ENCODE measurements at regions not wholly inside any gene's neighbourhood (a gene's known extent, or its start where the extent isn't known, plus 50 kb on each side); places are given as distances from the start of the nearest gene placed in this dataset.

DNA sequence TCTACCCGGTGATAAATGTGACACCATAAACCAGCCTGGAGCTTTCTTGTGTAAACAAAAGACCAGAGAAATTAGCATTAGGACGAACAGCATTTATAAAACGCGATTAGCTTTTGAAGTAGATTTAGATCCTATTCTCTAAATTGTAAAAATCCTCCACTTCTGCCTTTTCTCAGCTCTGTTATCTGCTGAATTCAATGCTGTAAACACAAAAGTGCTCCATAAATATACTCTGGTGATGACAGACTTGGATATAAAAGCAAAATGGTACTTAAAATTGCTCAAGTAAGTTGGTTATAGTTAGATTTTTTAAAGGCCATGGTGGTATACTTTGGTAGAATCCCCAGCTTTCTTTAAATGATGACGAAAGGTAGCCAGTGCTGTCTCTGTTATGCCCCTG lies 114.6 kb upstream of the RMST start:
- DNase-seq = no peak

DNA sequence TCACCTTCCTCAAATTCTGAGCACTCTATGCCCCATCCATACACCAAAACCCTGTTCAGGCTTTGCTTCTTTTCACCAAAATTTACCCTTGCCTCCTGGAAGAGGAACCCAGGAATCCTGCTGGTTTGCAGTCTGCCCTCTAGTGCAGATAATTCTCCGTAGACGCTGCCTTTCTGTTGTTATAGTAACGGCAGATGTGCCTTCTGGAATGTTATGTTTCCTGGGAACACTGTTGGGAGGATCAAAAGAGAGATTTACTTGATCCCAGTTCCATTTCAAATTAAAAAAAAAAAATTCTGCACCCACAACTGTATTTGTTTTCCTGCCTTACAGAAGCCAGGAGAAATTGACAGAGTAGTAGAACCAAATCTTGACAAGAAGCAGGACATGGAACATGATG lies 104.2 kb upstream of the RMST start:
- DNase-seq = no peak

- no peak for DNase-seq
Measured at GRCh38 chr12:97359021-97359690, 103.4 kb upstream of the RMST start.

DNA sequence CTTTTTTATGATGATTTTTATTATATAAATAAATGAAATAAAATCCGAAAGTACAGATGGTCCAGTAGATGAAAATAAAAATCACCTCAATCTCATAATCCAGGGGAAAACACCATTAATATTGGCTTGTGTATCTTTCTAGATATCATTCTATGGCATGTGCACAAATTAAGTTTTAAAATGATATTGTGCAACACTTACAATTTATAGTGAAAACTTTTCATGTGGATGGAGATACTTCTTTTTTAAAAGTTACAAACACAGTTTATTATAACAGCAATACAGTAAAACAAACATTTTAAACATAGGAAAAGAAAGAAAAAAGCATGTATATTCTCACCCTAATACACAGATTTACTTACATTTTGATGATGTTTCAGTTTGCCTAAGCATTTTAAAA lies 98.9 kb upstream of the RMST start:
- no peak for DNase-seq

GRCh38 chr12:97368462-97369163 lies 94.0 kb upstream of the RMST start:
- DNase-seq = no peak

- DNase-seq = no peak
Measured at GRCh38 chr12:97375310-97375709, 87.3 kb upstream of the RMST start.

DNA sequence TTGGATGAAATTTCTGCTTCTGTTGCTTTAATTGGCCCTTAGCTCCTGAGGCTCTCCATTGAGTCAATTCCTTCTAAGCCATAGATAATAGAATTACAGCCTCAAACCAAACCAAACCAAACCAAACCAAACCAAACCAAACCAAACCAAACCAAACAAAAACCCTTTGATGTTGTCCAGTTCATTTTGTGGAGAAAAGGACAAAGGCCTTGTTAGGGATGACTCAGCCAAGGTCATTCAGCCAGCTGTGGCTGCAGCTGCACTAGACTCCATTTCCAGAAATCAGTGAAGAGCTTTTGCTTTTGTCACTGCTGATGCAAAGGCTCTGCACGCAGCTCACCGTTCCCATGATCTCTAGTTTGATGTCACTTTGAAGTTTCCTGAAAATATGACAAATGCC lies 82.2 kb upstream of the RMST start:
- no peak for DNase-seq

- no peak for DNase-seq
Measured at GRCh38 chr12:97385121-97385520, 77.5 kb upstream of the RMST start.

- no peak for DNase-seq
Measured at GRCh38 chr12:97386133-97386581, 76.4 kb upstream of the RMST start.

GRCh38 chr12:97387844-97388243 lies 74.8 kb upstream of the RMST start:
- no peak for DNase-seq

DNA sequence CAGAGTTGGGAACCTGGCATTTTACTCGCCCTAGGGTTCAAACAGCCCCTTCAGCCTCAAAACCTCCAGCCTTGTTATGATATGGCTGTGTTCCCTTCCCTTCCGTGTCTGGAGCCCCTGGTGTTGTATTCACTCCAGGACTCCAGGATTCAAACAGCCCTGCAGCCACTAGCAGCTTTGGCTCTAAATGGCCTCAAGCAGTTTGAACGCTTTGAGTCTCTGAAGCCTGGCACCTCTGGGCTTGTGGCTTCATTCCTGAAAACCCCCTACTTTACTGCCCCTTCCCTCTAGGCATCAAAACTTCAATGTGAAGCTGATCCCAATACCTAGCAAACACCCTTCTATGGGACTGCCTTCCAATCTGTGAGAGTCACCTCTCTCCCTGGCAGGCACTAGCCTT lies 67.9 kb upstream of the RMST start:
- no peak for DNase-seq

DNA sequence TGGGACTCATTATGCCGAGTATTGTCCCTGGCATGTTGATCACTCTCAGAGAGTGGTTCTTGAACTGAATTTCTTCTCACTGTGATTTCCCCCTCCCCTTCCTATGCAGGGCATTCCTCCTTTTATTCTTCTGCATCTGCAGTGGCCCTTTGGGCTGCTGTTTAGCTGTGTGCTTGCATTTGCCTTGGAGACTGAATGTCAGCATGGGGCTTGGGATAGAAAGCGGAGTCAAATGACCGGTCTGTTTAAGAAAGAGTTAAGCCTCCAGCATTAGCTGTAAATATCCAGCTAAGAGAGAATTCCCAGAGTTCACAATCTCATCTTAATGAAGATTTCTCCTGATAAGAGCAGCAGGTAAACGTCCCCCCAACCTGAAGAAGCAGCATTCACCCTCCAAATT lies 65.6 kb upstream of the RMST start:
- DNase-seq = no peak

DNA sequence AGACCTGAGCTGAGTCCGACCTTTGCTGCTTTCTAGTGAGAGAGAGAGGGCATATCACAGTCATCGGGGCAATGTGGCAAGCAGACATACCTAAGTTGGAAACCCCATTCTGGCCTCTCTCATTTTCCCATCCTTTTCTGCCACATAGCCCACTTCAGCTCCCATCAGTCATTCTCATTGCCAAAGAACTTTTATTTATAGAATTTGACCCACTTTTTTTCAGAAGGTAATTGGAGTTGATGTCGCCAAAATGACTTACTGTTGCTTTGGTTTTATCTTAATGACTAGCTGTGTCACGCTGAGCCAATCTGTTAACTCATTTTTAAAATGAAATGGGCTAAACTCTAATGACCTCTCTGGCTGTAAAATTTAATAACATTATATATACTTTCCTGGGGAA lies 63.9 kb upstream of the RMST start:
- no peak for DNase-seq

GRCh38 chr12:97404093-97404492 lies 58.5 kb upstream of the RMST start:
- DNase-seq = no peak

GRCh38 chr12:97404543-97404942 lies 58.1 kb upstream of the RMST start:
- DNase-seq = peak; percentile 24

DNA sequence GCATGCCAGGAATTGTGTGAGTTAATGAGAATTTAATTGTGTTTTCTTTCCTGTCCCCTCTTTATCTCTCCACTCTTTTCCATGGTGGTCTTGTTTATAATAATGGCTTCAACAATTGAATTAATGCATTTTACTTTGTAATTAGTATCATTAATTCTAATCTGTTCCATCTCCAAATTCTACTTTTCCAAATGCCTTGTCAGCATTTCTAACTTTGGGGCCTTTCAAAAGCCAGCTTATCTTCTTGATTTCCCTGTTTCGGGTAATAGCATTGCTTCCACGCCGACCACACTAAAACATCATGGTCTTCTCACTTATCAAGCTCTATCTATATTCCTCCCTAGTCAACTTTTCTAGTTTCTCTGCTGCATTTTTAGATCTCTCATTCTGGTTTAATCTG lies 54.2 kb upstream of the RMST start:
- no peak for DNase-seq

GRCh38 chr12:97411341-97411740 lies 51.3 kb upstream of the RMST start:
- DNase-seq = no peak
